ENCODE measurements at regions not wholly inside any gene's neighbourhood (a gene's known extent, or its start where the extent isn't known, plus 50 kb on each side); places are given as distances from the start of the nearest gene placed in this dataset.

DNA sequence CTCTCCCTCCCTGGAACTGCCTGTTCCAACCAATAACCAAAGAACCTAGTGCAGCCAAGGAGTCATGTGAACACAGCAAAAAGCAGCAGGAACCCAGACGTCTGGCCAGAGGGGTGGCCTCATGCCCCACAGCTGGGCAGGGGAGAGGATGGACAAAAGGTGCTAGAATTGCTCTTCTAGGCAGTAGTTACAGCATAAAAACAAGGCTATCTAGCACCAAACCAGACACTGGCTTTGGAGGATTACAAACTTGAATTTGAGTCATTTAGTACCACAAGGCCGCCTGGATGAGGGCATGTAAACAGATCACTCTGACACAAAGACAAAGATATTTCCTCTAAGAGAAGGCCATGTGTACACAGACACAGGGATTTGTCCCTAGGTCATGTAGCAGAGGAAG, 423.3 kb upstream of the MAF start:
- Histone ChIP-seq H4K20me1 (ENCODE audit: control insufficient read depth, insufficient read depth, insufficient read length) (no peaks in the 10 kb centered on the region), H2AK5ac (ENCODE audit: insufficient read length, low read length) (no peak overlapping the region), H3K4me2 (ENCODE audit: insufficient read depth, insufficient read length, low read length) (no peak overlapping the region), H4K8ac (replicated peaks; ENCODE audit: insufficient read length, low read depth, low read length) (no peak overlapping the region), H2AFZ (ENCODE audit: low read length) (no peak overlapping the region), H3K14ac (ENCODE audit: insufficient read depth, low read length) (no peak overlapping the region), H3K18ac (ENCODE audit: insufficient read length, low read depth, low read length) (no peak overlapping the region), H3K9ac (ENCODE audit: extremely low read depth, insufficient read length, low read length) (no peak overlapping the region), H3K4ac (ENCODE audit: low read depth, low read length) (no peak overlapping the region), H3K9me3 (ENCODE audit: control insufficient read depth, low read depth, low read length) (no peaks in the 10 kb centered on the region), H2BK120ac (ENCODE audit: low read depth, low read length, poor library complexity, severe bottlenecking) (no peak overlapping the region), H4K5ac (ENCODE audit: insufficient read length, low read depth, low read length) (no peak overlapping the region), H2BK5ac (ENCODE audit: insufficient read length, low read length) (no peak overlapping the region), H3K27ac (ENCODE audit: insufficient read length, low read depth, low read length) (no peak overlapping the region), H3K23ac (ENCODE audit: insufficient read length, low read depth, low read length) (no peak overlapping the region), H3K4me1 (ENCODE audit: insufficient read depth, low read length) (no peaks in the 10 kb centered on the region), H2BK20ac (ENCODE audit: low read depth, low read length, poor library complexity, severe bottlenecking) (no peak overlapping the region), H3K27me3 (ENCODE audit: insufficient read depth, low read length) (no peaks in the 10 kb centered on the region), H4K91ac (ENCODE audit: insufficient read length, low read depth, low read length) (no peak overlapping the region), H3K23me2 (ENCODE audit: insufficient read length, low read depth, low read length, poor library complexity, severe bottlenecking) (no peaks in the 10 kb centered on the region), H3K56ac (ENCODE audit: insufficient read length, low read depth, low read length) (no peak overlapping the region), H3K79me1 (ENCODE audit: insufficient read depth, low read depth, low read length, poor library complexity, severe bottlenecking) (no peaks in the 10 kb centered on the region), H2BK15ac (ENCODE audit: low read depth, low read length) (no peak overlapping the region), H2BK12ac (ENCODE audit: insufficient read length, low read depth, low read length) (no peak overlapping the region), H3T11ph (ENCODE audit: low read length) (no peak overlapping the region), H3K79me2 (ENCODE audit: insufficient read depth, low read length) (no peaks in the 10 kb centered on the region)
- TF ChIP-seq, protein P1, sequence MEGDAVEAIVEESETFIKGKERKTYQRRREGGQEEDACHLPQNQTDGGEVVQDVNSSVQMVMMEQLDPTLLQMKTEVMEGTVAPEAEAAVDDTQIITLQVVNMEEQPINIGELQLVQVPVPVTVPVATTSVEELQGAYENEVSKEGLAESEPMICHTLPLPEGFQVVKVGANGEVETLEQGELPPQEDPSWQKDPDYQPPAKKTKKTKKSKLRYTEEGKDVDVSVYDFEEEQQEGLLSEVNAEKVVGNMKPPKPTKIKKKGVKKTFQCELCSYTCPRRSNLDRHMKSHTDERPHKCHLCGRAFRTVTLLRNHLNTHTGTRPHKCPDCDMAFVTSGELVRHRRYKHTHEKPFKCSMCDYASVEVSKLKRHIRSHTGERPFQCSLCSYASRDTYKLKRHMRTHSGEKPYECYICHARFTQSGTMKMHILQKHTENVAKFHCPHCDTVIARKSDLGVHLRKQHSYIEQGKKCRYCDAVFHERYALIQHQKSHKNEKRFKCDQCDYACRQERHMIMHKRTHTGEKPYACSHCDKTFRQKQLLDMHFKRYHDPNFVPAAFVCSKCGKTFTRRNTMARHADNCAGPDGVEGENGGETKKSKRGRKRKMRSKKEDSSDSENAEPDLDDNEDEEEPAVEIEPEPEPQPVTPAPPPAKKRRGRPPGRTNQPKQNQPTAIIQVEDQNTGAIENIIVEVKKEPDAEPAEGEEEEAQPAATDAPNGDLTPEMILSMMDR (conservative IDR thresholded peaks at IDR 0.05), result no peak
- Mint-ChIP-seq H3K4me1 (peaks cover 10 to 16% of the 10 kb centered on the region in 2 experiments; a peak in 3 of 4 replicates), H3K4me3 (no peak overlapping the region), H3K27me3 (ENCODE audit: low read depth) (no peaks in the 10 kb centered on the region), H3K36me3 (ENCODE audit: insufficient read depth in 1 of 3, low read depth in 3 of 3) (no peaks in the 10 kb centered on the region), H3K9me3 (peaks cover 0 to 3% of the 10 kb centered on the region in 2 experiments; a peak in 2 of 5 replicates), H3K27ac (no peak overlapping the region; a peak in 2 of 7 replicates)
- no peak for DNase-seq
- no CpG with 5 or more reads among the region's 2 CpGs for WGBS (ENCODE audit: extremely low coverage, insufficient read length, low lambda C conversion rate)

Data from H9 (cell line).